ENCODE measurements at regions not wholly inside any gene's neighbourhood (a gene's known extent, or its start where the extent isn't known, plus 50 kb on each side); places are given as distances from the start of the nearest gene placed in this dataset.

DNA sequence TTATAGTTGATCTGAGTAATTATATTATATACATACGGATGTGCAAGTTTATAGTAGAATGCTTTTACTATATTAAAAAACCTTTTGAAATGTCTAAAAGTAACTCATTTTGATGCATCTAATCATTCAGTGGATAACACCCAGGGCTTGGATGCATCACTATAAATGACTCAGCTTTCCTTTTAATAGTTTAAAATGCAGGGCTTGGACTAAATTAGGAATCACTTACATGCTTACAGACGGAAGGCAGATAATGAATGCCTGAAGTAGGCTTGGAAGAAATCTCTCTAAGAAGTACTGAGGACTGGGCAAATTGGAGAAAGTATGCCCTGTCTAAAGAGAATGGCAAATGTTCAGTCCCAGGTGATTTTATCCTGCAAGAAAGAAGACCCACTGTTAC, 362.5 kb upstream of the CCNH start:
- Mint-ChIP-seq H3K4me1 (no peaks in the 10 kb centered on the region), H3K27ac (no peak overlapping the region), H3K9me3 (ENCODE audit: insufficient read depth) (no peaks in the 10 kb centered on the region), H3K27me3 (peaks cover 16% of the 10 kb centered on the region), H3K4me3 (no peak overlapping the region)
- Histone ChIP-seq H3K27ac (ENCODE audit: low read length in 2 of 2) (no peak overlapping the region), H3K79me2 (ENCODE audit: control insufficient read depth, insufficient read depth, low read length) (no peaks in the 10 kb centered on the region), H3K4me3 (ENCODE audit: control extremely low read depth in 1 of 5, extremely low read depth in 1 of 5, insufficient read depth in 1 of 5, low read depth in 2 of 5, low read length in 4 of 5) (no peak overlapping the region), H2AFZ (ENCODE audit: insufficient read depth, low read depth, low read length, poor library complexity, severe bottlenecking) (no peak overlapping the region), H3K4me2 (replicated peaks; ENCODE audit: low read depth, low read length, poor library complexity, severe bottlenecking) (no peak overlapping the region), H3K27me3 (replicated peaks in 1 of 4; ENCODE audit: control extremely low read depth in 1 of 4, control insufficient read depth in 3 of 4, insufficient read depth in 4 of 4, low read length in 3 of 4) (peaks cover 0 to 7% (median 0%) of the 10 kb centered on the region in 4 experiments), H3K9ac (ENCODE audit: low read length) (no peak overlapping the region), H3K36me3 (replicated peaks in 1 of 2; ENCODE audit: control extremely low read depth in 1 of 2, control insufficient read depth in 1 of 2, extremely low read depth in 1 of 2, insufficient read depth in 2 of 2, low read length in 1 of 2) (no peaks in the 10 kb centered on the region), H4K20me1 (ENCODE audit: control insufficient read depth, insufficient read depth, low read length, poor library complexity, severe bottlenecking) (no peaks in the 10 kb centered on the region), H3K9me3 (ENCODE audit: control extremely low read depth in 1 of 3, control insufficient read depth in 2 of 3, insufficient read depth in 1 of 3, low read length in 2 of 3) (no peaks in the 10 kb centered on the region), H3K4me1 (ENCODE audit: control insufficient read depth in 2 of 2, insufficient read depth in 2 of 2, low read length in 2 of 2) (no peaks in the 10 kb centered on the region)
- intact Hi-C loops (cut with micrococcal nuclease), result no loop called here
- ChIA-PET POLR2A (no interaction called here), CTCF (interaction anchor here (1.1 kb wide), 1 partner anchor 916 kb away, joined by 3 read pairs; no protein-coding TSS in a partner anchor)
- TF ChIP-seq, protein P1, sequence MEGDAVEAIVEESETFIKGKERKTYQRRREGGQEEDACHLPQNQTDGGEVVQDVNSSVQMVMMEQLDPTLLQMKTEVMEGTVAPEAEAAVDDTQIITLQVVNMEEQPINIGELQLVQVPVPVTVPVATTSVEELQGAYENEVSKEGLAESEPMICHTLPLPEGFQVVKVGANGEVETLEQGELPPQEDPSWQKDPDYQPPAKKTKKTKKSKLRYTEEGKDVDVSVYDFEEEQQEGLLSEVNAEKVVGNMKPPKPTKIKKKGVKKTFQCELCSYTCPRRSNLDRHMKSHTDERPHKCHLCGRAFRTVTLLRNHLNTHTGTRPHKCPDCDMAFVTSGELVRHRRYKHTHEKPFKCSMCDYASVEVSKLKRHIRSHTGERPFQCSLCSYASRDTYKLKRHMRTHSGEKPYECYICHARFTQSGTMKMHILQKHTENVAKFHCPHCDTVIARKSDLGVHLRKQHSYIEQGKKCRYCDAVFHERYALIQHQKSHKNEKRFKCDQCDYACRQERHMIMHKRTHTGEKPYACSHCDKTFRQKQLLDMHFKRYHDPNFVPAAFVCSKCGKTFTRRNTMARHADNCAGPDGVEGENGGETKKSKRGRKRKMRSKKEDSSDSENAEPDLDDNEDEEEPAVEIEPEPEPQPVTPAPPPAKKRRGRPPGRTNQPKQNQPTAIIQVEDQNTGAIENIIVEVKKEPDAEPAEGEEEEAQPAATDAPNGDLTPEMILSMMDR (IDR thresholded peaks at IDR 0.05), result no peak
- TF ChIP-seq EZH2 (IDR thresholded peaks at IDR 0.05; ENCODE audit: borderline replicate concordance, insufficient read depth, low read depth, low read length, poor library complexity, severe bottlenecking), result no peak
- ATAC-seq (ENCODE audit: low read depth) (no peak), DNase-seq (no peak)
- WGBS (ENCODE audit: insufficient coverage), result no CpG with 5 or more reads among the region's 2 CpGs

DNA sequence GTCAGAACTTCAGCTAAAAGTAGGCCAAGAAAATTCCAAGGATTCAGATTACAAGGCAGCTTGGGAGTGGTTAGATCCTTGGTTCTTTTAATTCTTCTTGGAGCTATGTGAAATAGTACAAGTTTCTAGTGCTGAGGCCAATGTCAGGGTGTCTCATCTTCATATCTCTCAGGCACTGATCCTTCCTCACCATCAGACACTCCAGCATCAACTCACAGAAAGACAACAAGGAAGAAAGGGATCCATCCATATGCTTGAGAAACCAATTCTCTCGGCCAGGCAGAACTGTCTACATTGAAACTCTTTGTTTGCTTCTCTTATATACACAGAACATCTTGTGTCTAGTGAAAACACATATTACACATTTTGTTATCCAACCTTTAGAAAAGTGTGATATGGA, 362.1 kb upstream of the CCNH start:
- Histone ChIP-seq H3K27ac (ENCODE audit: low read length in 2 of 2) (no peak overlapping the region), H3K4me1 (ENCODE audit: control insufficient read depth in 2 of 2, insufficient read depth in 2 of 2, low read length in 2 of 2) (no peaks in the 10 kb centered on the region), H3K9me3 (ENCODE audit: control extremely low read depth in 1 of 3, control insufficient read depth in 2 of 3, insufficient read depth in 1 of 3, low read length in 2 of 3) (no peaks in the 10 kb centered on the region), H3K9ac (ENCODE audit: low read length) (no peak overlapping the region), H2AFZ (ENCODE audit: insufficient read depth, low read depth, low read length, poor library complexity, severe bottlenecking) (no peak overlapping the region), H3K4me3 (ENCODE audit: control extremely low read depth in 1 of 5, extremely low read depth in 1 of 5, insufficient read depth in 1 of 5, low read depth in 2 of 5, low read length in 4 of 5) (no peak overlapping the region), H3K36me3 (replicated peaks in 1 of 2; ENCODE audit: control extremely low read depth in 1 of 2, control insufficient read depth in 1 of 2, extremely low read depth in 1 of 2, insufficient read depth in 2 of 2, low read length in 1 of 2) (no peaks in the 10 kb centered on the region), H3K4me2 (replicated peaks; ENCODE audit: low read depth, low read length, poor library complexity, severe bottlenecking) (no peak overlapping the region), H4K20me1 (ENCODE audit: control insufficient read depth, insufficient read depth, low read length, poor library complexity, severe bottlenecking) (no peaks in the 10 kb centered on the region), H3K27me3 (replicated peaks in 1 of 4; ENCODE audit: control extremely low read depth in 1 of 4, control insufficient read depth in 3 of 4, insufficient read depth in 4 of 4, low read length in 3 of 4) (peaks cover 0 to 7% (median 0%) of the 10 kb centered on the region in 4 experiments), H3K79me2 (ENCODE audit: control insufficient read depth, insufficient read depth, low read length) (no peaks in the 10 kb centered on the region)
- Mint-ChIP-seq H3K4me1 (no peaks in the 10 kb centered on the region), H3K9me3 (ENCODE audit: insufficient read depth) (no peaks in the 10 kb centered on the region), H3K4me3 (no peak overlapping the region), H3K27me3 (peaks cover 16% of the 10 kb centered on the region), H3K27ac (no peak overlapping the region)
- CTCF ChIA-PET, result interaction anchor here (1.1 kb wide), 1 partner anchor 916 kb away, joined by 3 read pairs; no protein-coding TSS in a partner anchor
- POLR2A ChIA-PET, result no interaction called here
- ATAC-seq (ENCODE audit: low read depth), result no peak
- WGBS (ENCODE audit: insufficient coverage), result no CpG with 5 or more reads among the region's 1 CpG
- TF ChIP-seq, protein P1 (IDR thresholded peaks at IDR 0.05), result no peak
- TF ChIP-seq EZH2 (IDR thresholded peaks at IDR 0.05; ENCODE audit: borderline replicate concordance, insufficient read depth, low read depth, low read length, poor library complexity, severe bottlenecking), result no peak
- DNase-seq, result no peak
- intact Hi-C loops (cut with micrococcal nuclease), result no loop called here

All from B cell (primary cell).